Activated CD4-positive, alpha-beta T cell treated with anti-CD3 and anti-CD28 coated beads, Interleukin-2, amount 10 ng/mL, durations not matched to agents 7 days and 5 days (primary cell): ENCODE measurements at regions not wholly inside any gene's neighbourhood (a gene's known extent, or its start where the extent isn't known, plus 50 kb on each side); places are given as distances from the start of the nearest gene placed in this dataset.
A peak's percentile ranks its signal among the peaks of the same experiment; 100 is the strongest.

ENCODE experiments used
- CTCF ChIA-PET: fragments of 350-600 bp; sonication (Branson Sonifier 250); formaldehyde crosslinking; loops from one replicate; lab custom pipeline; 2021; ENCODE audit warnings: antibody characterized with exemption; lab: Charles Lee
- POLR2A ChIA-PET: fragments of 350-600 bp; sonication (Branson Sonifier 250); formaldehyde crosslinking; loops from one replicate; lab custom pipeline; 2021; ENCODE audit warnings: antibody characterized with exemption; lab: Charles Lee
- DNase-seq: peaks from one replicate; pipeline ENCODE4 v3.0.0-alpha.2; 2020
- H3K27ac Mint-ChIP-seq: one replicate; pipeline ENCODE4 v1.8.0; 2021; ENCODE audit warnings: mild to moderate bottlenecking, moderate library complexity, mixed read lengths
- H3K27me3 Mint-ChIP-seq: one replicate; pipeline ENCODE4 v1.8.0; 2021; ENCODE audit warnings: mixed read lengths
- H3K36me3 Mint-ChIP-seq: one replicate; pipeline ENCODE4 v1.8.0; 2021; ENCODE audit warnings: low read depth, mixed read lengths
- H3K4me1 Mint-ChIP-seq: one replicate; pipeline ENCODE4 v1.8.0; 2021; ENCODE audit warnings: mixed read lengths
- H3K4me3 Mint-ChIP-seq: one replicate; pipeline ENCODE4 v1.8.0; 2021; ENCODE audit warnings: mild to moderate bottlenecking, moderate library complexity, mixed read lengths
- H3K9me3 Mint-ChIP-seq: one replicate; pipeline ENCODE4 v1.8.0; 2021; ENCODE audit warnings: mixed read lengths

DNA sequence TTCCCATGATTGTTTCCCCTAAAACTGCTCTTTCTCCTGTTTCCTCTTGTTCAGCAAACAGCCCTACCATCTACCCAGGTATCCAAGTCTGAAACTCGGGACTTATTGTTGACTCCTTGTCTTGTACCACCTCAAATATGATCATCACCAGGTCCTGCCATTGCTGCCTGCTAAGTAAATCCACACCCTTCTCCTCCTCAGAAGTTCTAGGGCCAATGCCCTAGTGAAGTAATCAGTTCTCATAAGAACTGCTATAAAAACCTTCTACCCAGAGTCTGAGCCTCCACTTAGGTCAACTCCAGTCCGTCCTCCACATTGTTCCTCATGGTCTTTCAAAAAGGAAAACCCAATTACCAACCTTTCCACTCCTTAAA is 77.0 kb upstream of the IL12A start:
- Mint-ChIP-seq H3K27ac (peak overlapping the region; percentile 88), H3K4me1 (peaks cover 14% of the 10 kb centered on the region), H3K4me3 (peak overlapping the region; percentile 63), H3K36me3 (peaks cover 5% of the 10 kb centered on the region), H3K27me3 (peaks cover 6% of the 10 kb centered on the region), H3K9me3 (no peaks in the 10 kb centered on the region)
- POLR2A ChIA-PET, result no interaction called here
- CTCF ChIA-PET, result interaction anchor here (1.4 kb wide), 1 partner anchor 9 kb away, joined by 4 read pairs; no protein-coding TSS in a partner anchor
- no peak for DNase-seq

DNA sequence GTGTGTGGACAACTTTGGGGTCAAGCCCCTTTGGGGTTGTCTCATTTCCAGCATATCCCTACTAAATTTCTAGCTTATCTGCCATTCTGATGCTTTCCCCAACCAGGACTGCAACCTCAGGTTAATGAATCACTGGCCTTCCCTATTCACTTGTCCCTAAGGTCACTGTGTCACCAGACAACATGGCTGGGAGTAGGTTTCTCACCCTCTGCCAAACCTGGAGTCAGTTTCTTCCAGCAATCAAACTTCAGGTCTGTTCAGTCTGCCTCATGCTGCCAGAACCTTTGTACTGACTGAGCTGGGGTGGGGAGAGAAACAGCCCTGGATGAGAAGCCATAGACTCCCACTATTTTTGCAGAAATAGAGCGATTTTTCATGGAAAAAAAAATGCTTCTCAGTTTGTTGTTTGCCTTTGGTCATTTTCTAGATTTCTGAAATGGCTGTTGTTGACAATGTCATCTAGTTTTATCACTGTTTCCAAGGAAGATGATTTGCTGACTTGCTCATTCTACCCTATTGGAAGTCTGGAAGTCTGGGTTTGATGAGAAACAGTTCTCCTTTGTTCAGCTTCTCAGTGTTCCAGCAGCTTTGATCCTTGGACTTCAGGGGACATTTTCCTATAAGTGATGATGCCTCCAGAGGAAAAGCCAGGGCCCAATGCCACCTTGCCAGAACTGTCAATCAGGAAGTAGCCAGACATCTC is 74.8 kb upstream of the IL12A start:
- ChIA-PET POLR2A (no interaction called here), CTCF (no interaction called here)
- DNase-seq, result no peak
- Mint-ChIP-seq H3K9me3 (no peaks in the 10 kb centered on the region), H3K27ac (no peak overlapping the region), H3K4me1 (peaks cover 14% of the 10 kb centered on the region), H3K4me3 (no peak overlapping the region), H3K27me3 (peaks cover 8% of the 10 kb centered on the region), H3K36me3 (peaks cover 5% of the 10 kb centered on the region)

DNA sequence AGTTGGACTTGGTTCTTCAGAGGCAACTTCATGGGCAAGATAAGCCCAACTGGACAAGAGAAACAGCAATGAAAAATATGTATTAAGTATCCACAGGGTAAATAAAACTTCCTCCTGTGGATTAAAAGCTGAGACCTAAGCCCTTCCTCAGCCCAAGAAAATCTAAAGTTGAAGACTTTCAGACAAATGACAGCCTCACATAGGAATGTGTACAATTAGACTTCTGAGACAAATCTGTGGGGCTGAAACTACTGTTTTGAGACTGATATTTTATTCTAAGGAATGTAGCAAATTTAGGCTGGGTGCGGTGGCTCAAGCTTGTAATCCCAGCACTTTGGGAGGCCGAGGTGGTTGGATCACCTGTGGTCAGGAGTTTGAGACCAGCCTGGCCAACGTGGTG is 74.2 kb upstream of the IL12A start:
- no peak for DNase-seq
- H3K27me3 Mint-ChIP-seq, result peaks cover 11% of the 10 kb centered on the region
- no peak overlapping the region for H3K4me3 Mint-ChIP-seq
- ChIA-PET CTCF (interaction anchor here (1.0 kb wide), 1 partner anchor 74 kb away, joined by 3 read pairs; the partner anchor contains the start of gene IL12A), POLR2A (no interaction called here)
- H3K36me3 Mint-ChIP-seq, result peaks cover 5% of the 10 kb centered on the region
- no peaks in the 10 kb centered on the region for H3K9me3 Mint-ChIP-seq
- no peak overlapping the region for H3K27ac Mint-ChIP-seq
- H3K4me1 Mint-ChIP-seq, result peaks cover 14% of the 10 kb centered on the region

DNA sequence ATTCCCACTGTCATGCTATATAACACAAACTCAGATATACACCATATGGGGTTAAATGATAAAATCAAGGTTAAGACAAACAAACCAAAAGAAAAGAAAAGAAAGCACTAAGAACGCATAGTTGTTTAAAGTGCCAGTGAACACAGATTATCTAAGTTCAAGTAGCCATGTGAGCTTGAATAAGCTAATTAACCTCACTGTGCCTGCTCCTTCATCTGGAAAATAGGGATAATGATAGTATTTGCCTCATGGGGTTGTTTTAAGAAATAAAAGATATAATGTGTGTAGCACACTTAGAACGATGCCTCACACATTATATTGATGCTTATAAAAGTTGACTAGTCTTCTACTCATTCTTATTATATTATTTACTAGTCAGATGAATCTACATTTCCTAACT is 72.6 kb upstream of the IL12A start:
- ChIA-PET CTCF (no interaction called here), POLR2A (no interaction called here)
- Mint-ChIP-seq H3K4me3 (no peak overlapping the region), H3K4me1 (peaks cover 9% of the 10 kb centered on the region), H3K27ac (no peak overlapping the region), H3K9me3 (no peaks in the 10 kb centered on the region), H3K27me3 (peaks cover 12% of the 10 kb centered on the region), H3K36me3 (peaks cover 5% of the 10 kb centered on the region)
- DNase-seq, result no peak

DNA sequence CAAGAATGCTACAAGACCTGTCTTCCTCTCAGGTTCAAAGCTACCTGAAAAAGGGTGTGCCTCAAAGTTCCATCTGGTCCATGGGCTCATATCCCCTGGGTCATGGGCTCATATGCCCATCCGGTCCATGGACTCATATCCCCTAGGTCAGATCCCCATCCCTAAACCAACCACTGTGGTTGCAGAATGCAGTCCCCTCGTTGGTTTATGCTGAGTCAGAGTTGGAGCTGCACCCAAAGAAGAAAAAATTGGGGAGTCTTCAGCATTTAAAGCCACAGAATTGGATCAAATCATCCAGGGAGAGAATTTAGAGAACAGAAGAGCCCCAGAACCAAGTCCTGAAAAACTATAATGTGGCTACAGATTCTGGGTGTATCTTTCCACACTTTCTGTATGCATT is 71.5 kb upstream of the IL12A start:
- Mint-ChIP-seq H3K4me3 (no peak overlapping the region), H3K36me3 (no peaks in the 10 kb centered on the region), H3K9me3 (no peaks in the 10 kb centered on the region), H3K27me3 (peaks cover 12% of the 10 kb centered on the region), H3K27ac (no peak overlapping the region), H3K4me1 (no peaks in the 10 kb centered on the region)
- ChIA-PET POLR2A (no interaction called here), CTCF (no interaction called here)
- DNase-seq, result no peak

DNA sequence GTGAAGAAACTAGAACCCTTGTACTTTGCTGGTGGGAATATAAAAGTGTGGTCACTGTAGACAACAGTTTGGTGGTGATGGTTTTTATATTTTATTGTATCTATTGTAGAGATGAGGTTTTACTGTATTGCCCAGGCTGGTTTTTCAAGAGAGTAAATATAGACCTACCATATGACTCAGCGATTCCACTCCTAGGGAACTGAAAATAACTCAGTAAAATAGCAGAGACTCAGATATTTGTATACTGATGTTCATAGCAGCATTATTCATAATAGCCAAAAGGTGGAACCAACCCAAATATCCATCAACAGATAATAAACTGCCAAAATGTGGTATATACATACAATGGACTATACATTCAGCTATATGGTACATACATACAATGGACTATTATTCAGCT is 68.8 kb upstream of the IL12A start:
- Mint-ChIP-seq H3K27ac (no peak overlapping the region), H3K36me3 (no peaks in the 10 kb centered on the region), H3K4me3 (no peak overlapping the region), H3K9me3 (no peaks in the 10 kb centered on the region), H3K27me3 (peaks cover 12% of the 10 kb centered on the region), H3K4me1 (no peaks in the 10 kb centered on the region)
- no peak for DNase-seq
- ChIA-PET POLR2A (no interaction called here), CTCF (no interaction called here)

DNA sequence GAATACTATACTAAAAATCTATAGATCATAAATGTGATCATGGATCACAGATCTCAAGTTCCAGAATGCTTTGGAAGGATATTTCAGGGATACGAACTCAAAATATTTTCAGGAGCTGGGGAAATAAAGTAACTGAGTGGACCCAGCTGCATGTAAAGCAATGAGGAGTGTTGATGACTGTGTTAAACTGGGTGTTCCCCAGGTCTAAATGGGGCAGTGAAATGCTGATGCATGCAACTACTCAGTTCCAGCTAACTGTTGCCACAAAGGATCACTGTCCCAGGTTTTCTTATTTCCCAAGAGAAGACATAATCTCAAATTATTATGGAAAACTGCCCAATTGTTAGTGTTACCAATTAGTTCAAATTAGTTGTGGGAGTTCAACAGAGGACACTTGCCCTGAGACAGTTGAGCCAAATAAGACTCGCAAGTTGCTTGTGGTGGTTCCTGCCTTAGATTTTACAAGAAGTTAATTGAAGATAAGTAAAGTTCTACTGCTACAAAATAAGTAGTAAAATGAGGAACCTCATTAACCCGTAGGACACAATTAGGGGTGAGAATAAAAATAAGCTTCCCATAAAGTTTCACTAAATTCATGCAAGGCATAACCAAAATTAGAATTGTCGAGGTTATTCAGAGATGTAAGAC is 66.3 kb upstream of the IL12A start:
- Mint-ChIP-seq H3K27ac (no peak overlapping the region), H3K4me3 (no peak overlapping the region), H3K4me1 (no peaks in the 10 kb centered on the region), H3K27me3 (peaks cover 11% of the 10 kb centered on the region), H3K36me3 (no peaks in the 10 kb centered on the region), H3K9me3 (no peaks in the 10 kb centered on the region)
- no peak for DNase-seq
- ChIA-PET POLR2A (no interaction called here), CTCF (no interaction called here)

DNA sequence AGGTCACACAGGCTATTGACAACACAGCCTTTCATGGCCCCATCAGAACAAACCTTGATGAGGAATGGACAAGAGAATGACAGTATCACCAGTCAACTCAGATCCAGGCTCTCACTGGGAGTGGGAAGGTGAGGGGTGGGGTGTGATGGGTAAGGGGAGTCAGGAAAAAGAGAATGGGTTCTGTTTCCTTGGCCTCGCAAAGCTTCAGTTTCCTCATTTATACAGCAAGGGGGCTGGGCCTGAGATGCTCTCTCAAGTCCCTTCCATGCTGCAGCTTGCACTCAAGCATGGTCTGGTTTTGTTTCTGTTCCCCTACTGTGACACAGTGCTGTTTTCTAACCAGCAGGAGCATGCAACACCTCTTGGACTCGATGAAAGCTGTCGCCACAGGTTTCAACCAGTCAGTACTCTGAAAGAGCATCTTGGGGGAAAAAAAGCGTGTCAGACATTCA is 65.7 kb upstream of the IL12A start:
- CTCF ChIA-PET, result interaction anchor here (0.5 kb wide), 1 partner anchor 117 kb away, joined by 3 read pairs; no protein-coding TSS in a partner anchor
- POLR2A ChIA-PET, result no interaction called here
- Mint-ChIP-seq H3K36me3 (no peaks in the 10 kb centered on the region), H3K27ac (no peak overlapping the region), H3K27me3 (peaks cover 6% of the 10 kb centered on the region), H3K4me3 (no peak overlapping the region), H3K4me1 (no peaks in the 10 kb centered on the region), H3K9me3 (no peaks in the 10 kb centered on the region)
- no peak for DNase-seq

DNA sequence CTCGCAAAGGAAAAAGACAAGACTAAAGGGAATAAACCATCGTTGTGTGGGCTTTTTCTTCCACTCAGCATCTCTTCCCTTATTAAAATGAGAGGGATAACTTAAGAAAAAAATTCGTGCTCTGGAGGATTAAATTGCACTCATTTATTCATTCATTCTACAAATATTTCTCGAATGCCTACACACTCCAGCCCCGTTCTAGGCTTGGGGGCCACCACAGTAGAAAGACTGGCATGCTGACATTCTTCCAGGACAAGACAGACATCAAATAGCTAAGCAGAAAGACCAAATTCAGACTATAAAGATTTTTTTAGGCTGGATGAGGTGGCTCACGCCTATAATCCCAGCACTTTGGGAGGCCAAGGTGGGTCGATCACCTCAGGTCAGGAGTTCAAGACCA is 65.3 kb upstream of the IL12A start:
- DNase-seq, result no peak
- Mint-ChIP-seq H3K27me3 (peaks cover 6% of the 10 kb centered on the region), H3K4me1 (peaks cover 2% of the 10 kb centered on the region), H3K27ac (no peak overlapping the region), H3K4me3 (no peak overlapping the region), H3K9me3 (no peaks in the 10 kb centered on the region), H3K36me3 (no peaks in the 10 kb centered on the region)
- ChIA-PET CTCF (interaction anchor here (0.5 to 0.8 kb wide), 2 partner anchors 12 to 117 kb away, joined by 3 read pairs; no protein-coding TSS in a partner anchor), POLR2A (no interaction called here)

DNA sequence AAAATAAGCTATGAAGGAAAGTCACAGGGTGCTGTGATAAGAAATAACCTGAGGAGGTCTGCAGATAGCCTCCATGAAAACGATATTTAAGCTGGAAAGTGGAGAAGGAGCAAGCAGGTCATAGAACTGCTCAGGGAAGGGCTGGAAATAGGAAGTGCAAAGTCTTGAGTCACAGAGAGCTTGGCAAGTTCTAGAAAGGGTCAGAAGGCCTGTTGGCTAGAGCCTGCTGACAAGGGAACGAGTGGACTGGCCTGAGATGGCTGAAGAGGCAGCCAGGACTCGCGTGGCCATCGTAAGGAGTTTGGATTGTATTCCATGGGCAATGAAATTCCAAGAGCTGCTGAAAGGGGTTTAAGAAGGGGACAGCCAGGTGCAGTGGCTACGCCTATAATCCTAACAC is 64.7 kb upstream of the IL12A start:
- Mint-ChIP-seq H3K27me3 (peaks cover 3% of the 10 kb centered on the region), H3K4me1 (peaks cover 5% of the 10 kb centered on the region), H3K9me3 (no peaks in the 10 kb centered on the region), H3K4me3 (no peak overlapping the region), H3K36me3 (no peaks in the 10 kb centered on the region), H3K27ac (no peak overlapping the region)
- POLR2A ChIA-PET, result no interaction called here
- CTCF ChIA-PET, result interaction anchor here (0.8 kb wide), 1 partner anchor 12 kb away, joined by 3 read pairs; no protein-coding TSS in a partner anchor
- DNase-seq, result no peak

DNA sequence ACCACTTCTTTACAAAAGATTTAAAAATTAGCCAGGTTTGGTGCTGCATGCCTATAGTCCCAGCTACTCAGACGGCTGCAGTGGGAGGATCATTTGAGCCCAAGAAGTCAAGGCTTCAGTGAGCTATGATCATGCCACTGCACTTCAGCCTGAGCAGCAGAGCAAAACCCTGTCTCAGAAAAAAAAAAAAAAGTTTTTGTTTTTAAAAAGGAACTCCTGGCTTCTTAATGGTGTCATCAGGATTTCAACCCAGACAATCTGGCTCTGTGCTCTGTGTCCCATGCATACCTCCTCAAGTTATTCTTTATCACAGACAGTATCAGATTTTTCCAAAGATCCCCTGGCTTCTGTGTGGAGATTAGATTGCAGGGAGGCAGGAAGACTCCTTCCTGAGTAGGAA is 64.2 kb upstream of the IL12A start:
- ChIA-PET CTCF (no interaction called here), POLR2A (no interaction called here)
- DNase-seq, result no peak
- Mint-ChIP-seq H3K27me3 (peaks cover 2% of the 10 kb centered on the region), H3K27ac (no peak overlapping the region), H3K9me3 (no peaks in the 10 kb centered on the region), H3K36me3 (no peaks in the 10 kb centered on the region), H3K4me3 (no peak overlapping the region), H3K4me1 (peaks cover 8% of the 10 kb centered on the region)

DNA sequence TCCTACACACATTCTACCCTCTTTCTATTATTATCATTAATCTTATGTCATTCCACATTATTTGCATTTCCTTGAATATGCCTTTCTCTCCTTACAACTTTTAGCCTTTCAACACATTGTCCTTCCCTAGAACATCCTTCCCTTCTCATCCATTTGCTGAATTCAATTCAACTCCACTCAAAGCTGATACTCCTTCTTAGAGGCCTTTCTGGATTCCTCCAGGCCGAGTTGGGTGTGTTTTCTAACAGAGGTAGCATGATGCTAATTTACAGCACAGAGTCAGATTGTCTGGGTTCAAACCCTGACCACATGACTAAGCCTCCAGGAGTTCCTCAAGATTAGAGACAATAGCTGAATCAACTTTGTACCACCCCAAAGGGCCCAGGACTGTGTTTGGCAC is 63.4 kb upstream of the IL12A start:
- Mint-ChIP-seq H3K4me1 (peaks cover 14% of the 10 kb centered on the region), H3K27me3 (peaks cover 2% of the 10 kb centered on the region), H3K27ac (no peak overlapping the region), H3K36me3 (no peaks in the 10 kb centered on the region), H3K4me3 (no peak overlapping the region), H3K9me3 (no peaks in the 10 kb centered on the region)
- POLR2A ChIA-PET, result no interaction called here
- CTCF ChIA-PET, result no interaction called here
- no peak for DNase-seq

DNA sequence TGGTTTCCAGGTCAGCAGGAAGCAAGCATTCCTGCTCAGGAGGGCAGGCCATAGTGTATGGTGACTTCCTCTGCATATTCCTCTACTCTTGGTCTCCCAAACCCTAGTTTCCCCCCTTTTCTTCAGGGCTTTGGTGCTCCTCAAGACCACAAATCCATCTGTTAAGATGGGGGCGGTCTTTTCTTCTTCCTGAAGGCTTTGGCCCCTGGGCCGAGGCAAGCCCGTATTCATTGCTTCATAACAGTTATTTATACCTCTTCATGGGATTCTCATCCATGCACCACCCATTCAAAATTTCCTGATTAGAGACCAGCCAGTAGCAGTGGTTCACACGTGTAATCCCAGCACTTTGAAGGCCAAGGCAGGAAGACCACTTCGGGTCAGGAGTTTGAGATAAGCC is 62.1 kb upstream of the IL12A start:
- Mint-ChIP-seq H3K27ac (no peak overlapping the region), H3K9me3 (no peaks in the 10 kb centered on the region), H3K27me3 (no peaks in the 10 kb centered on the region), H3K4me1 (peaks cover 14% of the 10 kb centered on the region), H3K36me3 (no peaks in the 10 kb centered on the region), H3K4me3 (no peak overlapping the region)
- ChIA-PET CTCF (no interaction called here), POLR2A (no interaction called here)
- no peak for DNase-seq
